Activated CD4-positive, alpha-beta T cell treated with anti-CD3 and anti-CD28 coated beads, Interleukin-2, amount 10 ng/mL, durations not matched to agents 7 days and 5 days (primary cell): ENCODE measurements at regions not wholly inside any gene's neighbourhood (a gene's known extent, or its start where the extent isn't known, plus 50 kb on each side); places are given as distances from the start of the nearest gene placed in this dataset.
"Not testable (repeated sequence)": the region's sequence is repeated elsewhere in the genome, so short reads cannot be mapped to it uniquely, and the experiment has no call there.

ENCODE experiments used
- CTCF ChIA-PET: fragments of 350-600 bp; sonication (Branson Sonifier 250); formaldehyde crosslinking; loops from one replicate; lab custom pipeline; 2021; ENCODE audit warnings: antibody characterized with exemption; lab: Charles Lee
- POLR2A ChIA-PET: fragments of 350-600 bp; sonication (Branson Sonifier 250); formaldehyde crosslinking; loops from one replicate; lab custom pipeline; 2021; ENCODE audit warnings: antibody characterized with exemption; lab: Charles Lee
- DNase-seq: peaks from one replicate; pipeline ENCODE4 v3.0.0-alpha.2; 2020
- H3K27ac Mint-ChIP-seq: one replicate; pipeline ENCODE4 v1.8.0; 2021; ENCODE audit warnings: mild to moderate bottlenecking, moderate library complexity, mixed read lengths
- H3K27me3 Mint-ChIP-seq: one replicate; pipeline ENCODE4 v1.8.0; 2021; ENCODE audit warnings: mixed read lengths
- H3K36me3 Mint-ChIP-seq: one replicate; pipeline ENCODE4 v1.8.0; 2021; ENCODE audit warnings: low read depth, mixed read lengths
- H3K4me1 Mint-ChIP-seq: one replicate; pipeline ENCODE4 v1.8.0; 2021; ENCODE audit warnings: mixed read lengths
- H3K4me3 Mint-ChIP-seq: one replicate; pipeline ENCODE4 v1.8.0; 2021; ENCODE audit warnings: mild to moderate bottlenecking, moderate library complexity, mixed read lengths
- H3K9me3 Mint-ChIP-seq: one replicate; pipeline ENCODE4 v1.8.0; 2021; ENCODE audit warnings: mixed read lengths

DNA sequence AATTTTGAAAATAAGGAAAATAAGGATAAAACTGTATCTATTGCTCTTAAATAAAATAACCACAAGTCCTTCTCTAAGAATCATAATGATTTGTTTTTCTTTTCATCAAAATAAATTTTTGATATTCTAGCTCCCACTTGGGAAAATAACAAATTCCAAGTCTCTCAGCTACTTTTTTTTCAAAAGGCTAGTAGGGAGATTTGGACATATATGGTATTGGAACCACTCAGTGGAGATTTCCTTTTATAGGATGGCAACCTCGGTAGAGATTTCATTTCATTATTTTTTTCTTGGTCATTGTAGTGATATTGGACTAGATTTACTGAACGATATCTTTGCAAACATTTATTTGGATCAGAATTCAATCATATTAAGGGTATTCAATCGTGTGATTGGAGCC, 69.5 kb upstream of the PRKG1 start:
- Mint-ChIP-seq H3K27ac (no peak overlapping the region), H3K9me3 (no peaks in the 10 kb centered on the region), H3K4me3 (no peak overlapping the region), H3K36me3 (no peaks in the 10 kb centered on the region), H3K27me3 (peaks cover 2% of the 10 kb centered on the region), H3K4me1 (no peaks in the 10 kb centered on the region)
- CTCF ChIA-PET = no interaction called here
- POLR2A ChIA-PET = no interaction called here
- DNase-seq = no peak

DNA sequence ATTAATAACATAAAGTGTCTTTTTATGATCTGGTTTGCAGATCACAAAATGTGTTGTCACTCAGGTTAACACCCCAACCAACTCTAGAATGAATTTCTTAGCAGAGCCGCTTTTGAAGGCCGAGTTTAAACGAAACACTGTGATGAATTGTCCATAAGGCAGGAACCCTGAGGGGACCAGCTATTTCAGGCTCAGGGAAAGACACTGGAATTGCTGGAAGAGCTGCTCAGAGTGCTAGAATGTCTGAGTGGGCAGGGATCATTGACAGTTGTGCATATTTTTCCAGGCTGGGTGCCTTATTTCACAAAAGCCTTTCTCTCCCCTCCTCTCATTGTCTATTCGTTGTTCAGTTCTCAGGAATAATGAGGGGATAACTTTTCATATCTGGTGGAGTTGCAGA, 68.7 kb upstream of the PRKG1 start:
- H3K9me3 Mint-ChIP-seq = no peaks in the 10 kb centered on the region
- H3K27ac Mint-ChIP-seq = no peak overlapping the region
- peaks cover 2% of the 10 kb centered on the region for H3K27me3 Mint-ChIP-seq
- no peaks in the 10 kb centered on the region for H3K4me1 Mint-ChIP-seq
- ChIA-PET CTCF (no interaction called here), POLR2A (no interaction called here)
- H3K4me3 Mint-ChIP-seq = no peak overlapping the region
- DNase-seq = no peak
- no peaks in the 10 kb centered on the region for H3K36me3 Mint-ChIP-seq

DNA sequence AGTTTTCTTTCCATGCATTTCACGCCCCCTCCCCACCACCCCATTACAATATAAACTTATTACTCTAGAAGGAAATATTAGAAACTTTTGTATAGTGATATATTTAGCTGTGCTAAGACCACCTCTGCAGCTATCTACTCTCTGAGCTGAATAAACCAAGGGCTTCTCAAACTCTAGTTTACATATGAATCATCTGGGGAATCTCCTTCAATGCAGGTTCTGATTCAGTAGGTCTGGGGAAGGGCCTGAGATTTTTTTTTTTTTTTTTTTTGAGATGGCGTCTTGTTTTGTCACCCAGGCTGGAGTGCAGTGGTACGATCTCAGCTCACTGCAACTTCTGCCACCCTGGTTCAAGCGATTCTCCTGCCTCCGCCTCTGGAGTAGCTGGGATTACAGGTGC, 67.6 kb upstream of the PRKG1 start:
- Mint-ChIP-seq H3K4me3 (no peak overlapping the region), H3K9me3 (no peaks in the 10 kb centered on the region), H3K4me1 (no peaks in the 10 kb centered on the region), H3K36me3 (no peaks in the 10 kb centered on the region), H3K27me3 (peaks cover 4% of the 10 kb centered on the region), H3K27ac (no peak overlapping the region)
- DNase-seq = no peak
- CTCF ChIA-PET = interaction anchor here (0.6 to 1.5 kb wide), 3 partner anchors 9 to 776 kb away, joined by 3 to 4 read pairs (median 3); no protein-coding TSS in a partner anchor
- POLR2A ChIA-PET = no interaction called here

DNA sequence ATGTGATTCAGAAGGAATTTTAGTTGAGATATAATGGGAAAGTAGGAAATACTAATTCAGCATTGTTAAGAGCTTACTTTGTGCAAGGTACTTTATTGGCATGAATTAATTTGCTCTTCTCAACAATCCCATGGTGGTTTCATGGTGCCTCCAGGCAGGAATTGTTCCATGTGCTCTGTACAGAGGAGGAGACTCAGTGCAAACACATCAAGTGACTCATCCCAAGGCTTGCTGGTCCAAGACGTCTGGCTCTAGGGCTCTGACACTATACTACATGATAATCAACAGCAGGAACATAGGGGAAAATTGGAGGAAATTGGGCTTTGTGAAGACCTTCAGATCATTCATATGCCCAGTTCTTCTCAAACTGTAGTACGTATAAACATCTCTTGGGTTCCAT, 66.5 kb upstream of the PRKG1 start:
- no peaks in the 10 kb centered on the region for H3K4me1 Mint-ChIP-seq
- H3K27me3 Mint-ChIP-seq = peaks cover 4% of the 10 kb centered on the region
- CTCF ChIA-PET = interaction anchor here (1.5 kb wide), 1 partner anchor 10 kb away, joined by 3 read pairs; no protein-coding TSS in a partner anchor

DNA sequence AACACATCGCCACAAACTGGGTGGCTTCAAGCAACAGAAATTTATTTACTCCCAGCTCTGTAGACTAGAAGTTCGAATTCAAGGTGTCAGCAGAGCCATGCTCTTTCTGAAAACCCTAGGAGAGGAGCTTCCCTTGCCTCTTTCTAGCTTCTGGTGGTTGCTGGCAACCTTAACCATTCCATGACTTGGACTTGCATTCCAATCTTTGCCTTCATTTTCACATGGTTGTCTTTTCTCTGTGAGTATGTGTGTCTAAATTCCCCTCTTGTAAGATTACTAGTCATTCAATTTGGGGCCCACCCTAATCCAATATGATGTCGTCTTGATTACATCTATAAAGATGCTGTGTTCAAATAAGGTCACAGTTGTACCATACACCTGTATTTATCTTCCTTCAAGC, 65.9 kb upstream of the PRKG1 start:
- Mint-ChIP-seq H3K36me3 (no peaks in the 10 kb centered on the region), H3K27me3 (peaks cover 4% of the 10 kb centered on the region), H3K27ac (no peak overlapping the region), H3K4me3 (no peak overlapping the region), H3K4me1 (no peaks in the 10 kb centered on the region), H3K9me3 (no peaks in the 10 kb centered on the region)
- no peak for DNase-seq
- CTCF ChIA-PET = no interaction called here
- POLR2A ChIA-PET = no interaction called here

More for the DNA sequence above, 66.5 kb upstream of the PRKG1 start:
- Mint-ChIP-seq H3K4me3 (no peak overlapping the region), H3K36me3 (no peaks in the 10 kb centered on the region), H3K27ac (no peak overlapping the region), H3K9me3 (no peaks in the 10 kb centered on the region)
- DNase-seq = no peak
- POLR2A ChIA-PET = no interaction called here

DNA sequence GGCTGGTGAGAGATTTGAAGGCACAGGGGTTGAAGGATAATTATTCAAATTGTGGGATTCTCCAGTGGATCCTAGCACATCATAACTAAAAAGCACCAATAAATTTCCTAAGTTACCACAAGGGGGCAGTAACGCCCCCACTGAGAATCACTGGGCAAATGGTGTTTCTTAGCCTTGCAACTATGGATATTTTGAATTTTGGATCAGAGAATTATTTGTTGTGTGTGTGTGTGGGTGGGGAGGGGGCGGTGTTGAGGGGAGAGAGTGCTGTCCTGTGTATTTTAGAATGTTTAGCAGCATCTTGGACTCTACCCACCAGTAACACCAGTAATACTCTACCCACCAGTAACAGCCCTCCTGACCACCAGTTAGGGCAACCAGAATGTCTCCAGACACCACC, 63.3 kb upstream of the PRKG1 start:
- no peak overlapping the region for H3K27ac Mint-ChIP-seq
- H3K4me3 Mint-ChIP-seq = no peak overlapping the region
- H3K36me3 Mint-ChIP-seq = no peaks in the 10 kb centered on the region
- CTCF ChIA-PET = no interaction called here
- POLR2A ChIA-PET = no interaction called here
- H3K4me1 Mint-ChIP-seq = peaks cover 3% of the 10 kb centered on the region
- no peaks in the 10 kb centered on the region for H3K9me3 Mint-ChIP-seq
- H3K27me3 Mint-ChIP-seq = peaks cover 4% of the 10 kb centered on the region
- DNase-seq = peak; percentile 30

DNA sequence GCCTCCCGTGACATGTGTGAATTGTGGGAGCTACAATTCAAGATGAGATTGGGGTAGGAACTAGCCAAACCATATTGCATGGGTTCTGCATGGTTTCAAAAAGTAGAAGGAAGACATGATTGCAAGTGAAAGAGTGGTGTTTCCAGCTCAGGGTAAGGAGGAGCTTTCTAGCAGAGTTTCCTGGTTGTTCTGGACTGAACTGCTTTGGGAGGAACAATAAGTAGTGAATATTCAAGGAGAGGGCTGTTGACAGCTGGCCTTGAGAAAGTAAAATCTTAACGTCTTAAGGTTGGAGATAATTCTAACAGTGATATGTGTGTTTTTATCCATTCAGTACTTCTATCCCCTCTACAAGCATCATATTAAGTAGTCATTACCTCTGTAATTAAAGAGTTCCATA, 62.2 kb upstream of the PRKG1 start:
- ChIA-PET CTCF (no interaction called here), POLR2A (no interaction called here)
- Mint-ChIP-seq H3K27me3 (peaks cover 4% of the 10 kb centered on the region), H3K27ac (no peak overlapping the region), H3K4me1 (peaks cover 3% of the 10 kb centered on the region), H3K9me3 (no peaks in the 10 kb centered on the region), H3K36me3 (no peaks in the 10 kb centered on the region), H3K4me3 (no peak overlapping the region)
- no peak for DNase-seq

DNA sequence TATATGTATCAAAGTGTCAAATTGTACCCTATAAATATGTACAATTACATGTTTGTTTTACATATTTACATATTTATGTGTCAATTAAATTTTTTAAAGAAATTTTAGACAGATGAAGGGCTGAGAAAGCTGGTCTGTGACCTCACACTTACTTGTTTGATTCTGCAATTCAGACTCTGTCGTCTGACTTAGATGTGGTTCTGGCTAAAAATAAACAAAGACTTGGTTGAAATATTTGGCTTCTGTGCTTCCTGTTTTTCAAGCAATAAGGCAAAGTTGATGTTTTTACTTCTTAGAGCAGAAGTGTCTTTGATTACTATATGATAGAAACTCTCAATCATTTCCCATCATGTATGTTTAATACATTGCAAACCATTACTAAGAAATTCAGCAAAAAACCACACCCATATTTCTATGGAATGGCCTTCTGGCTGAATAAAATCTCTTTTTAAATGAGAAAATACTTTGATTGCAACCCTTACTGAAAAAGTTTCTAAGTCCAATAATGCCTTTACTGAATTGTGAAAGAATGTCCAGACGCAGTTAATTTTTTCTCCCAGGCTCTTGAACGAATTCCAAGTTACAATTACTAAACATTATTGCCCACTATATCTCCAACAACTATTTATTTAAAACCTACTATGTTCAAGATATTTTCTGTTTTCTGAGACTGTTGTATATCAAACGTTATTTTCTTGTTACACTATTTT, 59.5 kb upstream of the PRKG1 start:
- no peaks in the 10 kb centered on the region for H3K9me3 Mint-ChIP-seq
- no peak overlapping the region for H3K4me3 Mint-ChIP-seq
- DNase-seq = no peak
- peaks cover 2% of the 10 kb centered on the region for H3K27me3 Mint-ChIP-seq
- ChIA-PET POLR2A (no interaction called here), CTCF (no interaction called here)
- no peak overlapping the region for H3K27ac Mint-ChIP-seq
- no peaks in the 10 kb centered on the region for H3K36me3 Mint-ChIP-seq
- H3K4me1 Mint-ChIP-seq = peaks cover 3% of the 10 kb centered on the region

DNA sequence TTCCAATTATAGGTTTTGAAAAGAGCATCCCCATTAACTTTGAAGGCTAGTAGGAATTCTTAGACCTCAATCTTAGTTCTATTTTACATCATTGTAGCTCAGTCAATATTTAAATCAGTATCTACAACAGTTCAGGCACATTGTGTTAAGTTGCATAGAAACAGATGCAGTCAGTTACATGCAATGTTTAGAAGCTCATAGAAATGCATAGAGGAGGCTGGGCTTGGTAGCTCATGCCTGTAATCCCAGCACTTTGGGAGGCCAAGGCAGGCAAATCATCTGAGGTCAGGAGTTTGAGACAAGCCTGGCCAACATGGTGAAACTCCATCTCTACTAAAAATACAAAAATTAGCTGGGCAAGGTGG, 58.9 kb upstream of the PRKG1 start:
- H3K4me1 Mint-ChIP-seq, DNase-seq, H3K27ac Mint-ChIP-seq, H3K4me3 Mint-ChIP-seq, H3K36me3 Mint-ChIP-seq, H3K9me3 Mint-ChIP-seq, CTCF ChIA-PET, H3K27me3 Mint-ChIP-seq, POLR2A ChIA-PET: not testable (repeated sequence)

DNA sequence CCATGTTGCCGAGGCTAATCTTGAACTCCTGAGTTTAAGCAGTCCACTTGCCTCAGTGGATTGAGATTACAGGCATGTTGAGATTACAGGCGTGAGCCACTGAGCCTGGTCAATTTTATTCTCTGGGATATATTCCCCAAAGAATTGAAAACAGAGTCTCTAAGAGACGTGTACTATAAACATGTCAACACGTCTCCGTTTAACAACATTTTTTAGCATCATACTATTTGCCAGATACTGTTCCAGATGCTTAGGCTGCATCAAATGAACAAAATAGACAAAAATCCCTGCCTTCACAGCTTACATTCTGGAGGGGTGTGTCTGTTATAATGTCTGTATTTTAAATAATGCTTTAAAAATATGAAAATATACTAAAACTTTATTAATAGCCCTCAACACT, 54.1 kb upstream of the PRKG1 start:
- CTCF ChIA-PET = no interaction called here

DNA sequence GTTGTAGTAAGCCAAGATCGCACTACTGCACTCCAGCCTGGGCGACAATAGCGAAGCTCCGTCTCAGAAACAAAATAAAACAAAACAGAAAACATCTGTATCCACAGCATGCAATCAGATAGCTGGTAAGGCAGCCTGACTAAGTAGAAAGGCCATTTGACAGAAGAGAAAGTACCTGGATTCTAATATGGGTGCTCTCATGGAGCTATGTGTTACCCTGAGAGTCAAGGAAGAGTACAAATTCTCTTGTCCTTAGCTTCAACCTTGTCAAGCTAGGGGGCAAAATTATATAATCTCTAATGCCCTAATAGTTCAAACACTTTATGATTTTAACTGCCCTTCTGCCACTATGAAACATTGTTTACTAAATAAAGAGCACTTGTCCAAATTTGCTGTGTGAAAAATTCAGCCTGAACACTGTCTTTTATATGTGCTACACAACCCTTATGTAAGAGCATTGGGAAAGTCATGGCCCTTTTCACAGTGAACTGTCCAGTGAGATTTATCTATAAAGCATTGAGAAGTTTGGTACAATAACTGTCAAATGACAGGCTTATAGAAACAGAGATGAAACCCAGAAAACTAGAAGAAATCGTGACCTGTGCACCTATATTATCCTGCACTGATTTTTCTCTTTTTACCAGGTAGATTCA, 51.2 kb upstream of the PRKG1 start:
- DNase-seq = no peak
- H3K4me3 Mint-ChIP-seq = no peak overlapping the region
- H3K4me1 Mint-ChIP-seq = no peaks in the 10 kb centered on the region
- no peaks in the 10 kb centered on the region for H3K9me3 Mint-ChIP-seq
- peaks cover 5% of the 10 kb centered on the region for H3K27me3 Mint-ChIP-seq
- POLR2A ChIA-PET = no interaction called here
- H3K27ac Mint-ChIP-seq = no peak overlapping the region
- H3K36me3 Mint-ChIP-seq = no peaks in the 10 kb centered on the region
- CTCF ChIA-PET = no interaction called here

More for the DNA sequence above, 54.1 kb upstream of the PRKG1 start:
- Mint-ChIP-seq H3K36me3 (no peaks in the 10 kb centered on the region), H3K27ac (no peak overlapping the region), H3K9me3 (no peaks in the 10 kb centered on the region), H3K27me3 (no peaks in the 10 kb centered on the region), H3K4me1 (no peaks in the 10 kb centered on the region), H3K4me3 (no peak overlapping the region)
- POLR2A ChIA-PET = no interaction called here
- DNase-seq = no peak

DNA sequence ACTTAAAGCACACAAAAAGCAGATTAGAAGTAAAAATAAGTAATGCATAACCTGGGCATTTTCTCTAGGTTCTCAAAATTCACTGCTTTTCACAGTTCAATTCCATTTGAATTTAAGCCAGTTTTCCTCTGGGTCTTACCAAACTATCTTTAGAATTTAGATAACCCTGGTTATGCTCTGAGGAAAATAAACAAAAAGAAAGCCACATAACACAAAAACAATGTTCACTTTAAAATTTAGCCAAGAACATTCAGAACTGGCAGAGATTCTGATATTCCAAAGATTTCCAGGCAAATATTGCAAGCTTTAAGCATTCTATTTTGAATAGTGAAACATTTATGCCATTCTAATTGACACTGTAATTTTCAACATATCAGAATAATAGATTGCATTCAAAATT, 50.7 kb upstream of the PRKG1 start:
- no peaks in the 10 kb centered on the region for H3K9me3 Mint-ChIP-seq
- H3K4me3 Mint-ChIP-seq = no peak overlapping the region
- H3K36me3 Mint-ChIP-seq = no peaks in the 10 kb centered on the region
- ChIA-PET CTCF (no interaction called here), POLR2A (no interaction called here)
- no peaks in the 10 kb centered on the region for H3K4me1 Mint-ChIP-seq
- H3K27ac Mint-ChIP-seq = no peak overlapping the region
- no peak for DNase-seq
- H3K27me3 Mint-ChIP-seq = peaks cover 5% of the 10 kb centered on the region
